ENCODE measurements at regions not wholly inside any gene's neighbourhood (a gene's known extent, or its start where the extent isn't known, plus 50 kb on each side); places are given as distances from the start of the nearest gene placed in this dataset.

DNA sequence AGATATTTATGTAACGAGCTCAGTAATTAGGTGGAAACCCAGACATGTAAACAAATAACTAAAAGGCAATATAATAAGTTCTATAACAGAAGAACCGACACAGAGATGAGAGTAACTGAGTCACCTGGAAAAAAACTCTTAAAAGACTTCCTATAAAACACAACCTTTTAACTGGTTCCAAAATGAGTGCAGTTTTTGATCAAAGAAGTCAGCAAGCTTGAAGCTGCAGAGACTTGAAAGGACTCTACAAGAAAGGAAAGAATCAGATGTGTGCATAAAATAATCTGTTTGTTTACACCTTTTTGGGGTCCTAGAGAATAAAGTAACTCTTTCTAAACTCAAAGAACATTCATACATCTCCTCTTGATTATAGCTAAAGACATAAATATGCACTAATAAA lies 560.4 kb upstream of the CCDC54 start:
- no peak for DNase-seq
- Histone ChIP-seq H3K36me3 (no peaks in the 10 kb centered on the region), H3K4me3 (no peak overlapping the region), H3K4me1 (no peaks in the 10 kb centered on the region), H3K27ac (no peak overlapping the region), H3K9me3 (no peaks in the 10 kb centered on the region), H3K9ac (ENCODE audit: low read depth in 2 of 2, low read length in 2 of 2) (no peak overlapping the region), H3K27me3 (no peaks in the 10 kb centered on the region)
- TF ChIP-seq, protein P1, sequence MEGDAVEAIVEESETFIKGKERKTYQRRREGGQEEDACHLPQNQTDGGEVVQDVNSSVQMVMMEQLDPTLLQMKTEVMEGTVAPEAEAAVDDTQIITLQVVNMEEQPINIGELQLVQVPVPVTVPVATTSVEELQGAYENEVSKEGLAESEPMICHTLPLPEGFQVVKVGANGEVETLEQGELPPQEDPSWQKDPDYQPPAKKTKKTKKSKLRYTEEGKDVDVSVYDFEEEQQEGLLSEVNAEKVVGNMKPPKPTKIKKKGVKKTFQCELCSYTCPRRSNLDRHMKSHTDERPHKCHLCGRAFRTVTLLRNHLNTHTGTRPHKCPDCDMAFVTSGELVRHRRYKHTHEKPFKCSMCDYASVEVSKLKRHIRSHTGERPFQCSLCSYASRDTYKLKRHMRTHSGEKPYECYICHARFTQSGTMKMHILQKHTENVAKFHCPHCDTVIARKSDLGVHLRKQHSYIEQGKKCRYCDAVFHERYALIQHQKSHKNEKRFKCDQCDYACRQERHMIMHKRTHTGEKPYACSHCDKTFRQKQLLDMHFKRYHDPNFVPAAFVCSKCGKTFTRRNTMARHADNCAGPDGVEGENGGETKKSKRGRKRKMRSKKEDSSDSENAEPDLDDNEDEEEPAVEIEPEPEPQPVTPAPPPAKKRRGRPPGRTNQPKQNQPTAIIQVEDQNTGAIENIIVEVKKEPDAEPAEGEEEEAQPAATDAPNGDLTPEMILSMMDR (IDR thresholded peaks at IDR 0.05) = no peak
- intact Hi-C loops (cut with DNase I) = no loop called here

DNA sequence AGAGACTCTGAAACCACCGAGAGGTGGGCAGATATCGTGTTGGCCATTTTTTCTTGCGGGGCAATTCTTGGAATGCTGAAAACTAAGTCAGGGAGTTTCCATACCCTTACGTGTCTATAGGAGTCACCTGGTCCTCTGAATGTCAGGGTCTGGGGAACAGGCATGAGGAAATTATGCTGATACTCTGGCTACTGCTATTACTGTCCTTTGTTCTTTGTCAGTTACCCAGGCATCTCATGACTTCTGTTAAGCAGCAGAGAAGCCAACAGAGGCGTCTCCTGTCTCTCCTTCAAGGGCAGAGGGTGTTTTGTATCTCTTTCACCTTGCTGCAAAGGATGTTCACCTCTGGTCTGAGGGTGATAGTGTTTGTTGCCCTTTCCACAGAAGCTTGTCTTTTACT lies 559.5 kb upstream of the CCDC54 start:
- DNase-seq = no peak

DNA sequence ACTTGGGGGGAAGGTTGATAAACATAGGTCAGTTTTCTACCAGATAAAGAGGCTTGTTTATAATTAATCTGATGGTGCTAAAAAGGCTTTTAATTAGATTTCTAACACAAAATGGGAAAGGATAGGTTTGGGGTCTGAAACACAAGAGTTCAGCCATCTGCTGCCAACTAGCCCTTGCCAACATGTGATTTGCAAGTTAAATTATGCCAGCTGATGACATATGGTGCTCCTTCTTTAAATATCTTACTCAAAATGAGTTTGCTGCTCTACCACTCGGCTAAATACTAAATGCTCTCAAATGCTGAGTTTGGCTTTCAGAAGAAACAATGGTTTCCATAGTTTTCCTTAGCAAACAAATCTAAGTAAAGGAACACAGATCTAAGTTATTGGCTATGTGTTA lies 557.8 kb upstream of the CCDC54 start:
- no peaks in the 10 kb centered on the region for H3K36me3 ChIP-seq
- DNase-seq = no peak
- H3K27me3 ChIP-seq = no peaks in the 10 kb centered on the region
- H3K4me1 ChIP-seq = no peaks in the 10 kb centered on the region
- no peak overlapping the region for H3K4me3 ChIP-seq
- H3K9ac ChIP-seq (ENCODE audit: low read depth in 2 of 2, low read length in 2 of 2) = no peak overlapping the region
- H3K9me3 ChIP-seq = no peaks in the 10 kb centered on the region
- intact Hi-C loops (cut with DNase I) = no loop called here
- no peak overlapping the region for H3K27ac ChIP-seq
- TF ChIP-seq, protein P1 (IDR thresholded peaks at IDR 0.05) = no peak

More for the DNA sequence above, 559.5 kb upstream of the CCDC54 start:
- no peaks in the 10 kb centered on the region for H3K4me1 ChIP-seq
- H3K27ac ChIP-seq = no peak overlapping the region
- H3K9me3 ChIP-seq = no peaks in the 10 kb centered on the region
- no peaks in the 10 kb centered on the region for H3K36me3 ChIP-seq
- no peak overlapping the region for H3K9ac ChIP-seq (ENCODE audit: low read depth in 2 of 2, low read length in 2 of 2)
- no peaks in the 10 kb centered on the region for H3K27me3 ChIP-seq
- TF ChIP-seq, protein P1 (IDR thresholded peaks at IDR 0.05) = no peak
- H3K4me3 ChIP-seq = no peak overlapping the region
- intact Hi-C loops (cut with DNase I) = no loop called here

DNA sequence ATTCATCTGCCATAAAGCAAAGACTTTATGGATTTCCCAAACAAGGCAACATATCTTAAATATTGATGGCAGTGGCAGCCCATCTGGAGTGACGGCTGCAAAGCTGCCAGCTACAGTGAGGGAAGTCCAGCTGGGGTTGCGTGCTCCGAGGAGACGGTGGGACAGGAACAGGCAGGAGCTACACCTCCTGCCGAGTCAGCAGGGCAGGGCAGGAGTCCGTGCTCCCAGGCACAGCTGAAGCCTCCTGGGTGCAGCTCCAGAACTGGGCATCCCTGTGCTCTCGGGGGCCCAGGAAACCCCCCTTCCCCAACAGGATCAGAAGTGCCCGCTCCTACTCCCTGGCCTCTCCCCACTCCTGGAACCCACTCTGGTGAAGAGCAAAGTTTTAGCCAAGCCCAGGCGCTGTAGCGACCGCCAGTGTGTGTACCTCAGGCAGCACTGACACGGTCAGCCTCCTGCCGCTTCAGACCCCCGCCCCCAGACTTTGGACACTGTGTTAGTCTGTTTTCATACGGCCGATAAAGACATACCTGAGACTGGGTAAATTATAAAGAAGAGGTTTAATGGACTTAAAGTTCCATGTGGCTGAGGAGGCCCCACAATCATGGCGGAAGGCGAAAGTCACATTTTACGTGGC lies 556.4 kb upstream of the CCDC54 start:
- no peaks in the 10 kb centered on the region for H3K27me3 ChIP-seq
- no peaks in the 10 kb centered on the region for H3K4me1 ChIP-seq
- TF ChIP-seq, protein P1 (IDR thresholded peaks at IDR 0.05) = no peak
- H3K27ac ChIP-seq = no peak overlapping the region
- H3K9me3 ChIP-seq = no peaks in the 10 kb centered on the region
- H3K9ac ChIP-seq (ENCODE audit: low read depth in 2 of 2, low read length in 2 of 2) = no peak overlapping the region
- H3K4me3 ChIP-seq = no peak overlapping the region
- H3K36me3 ChIP-seq = no peaks in the 10 kb centered on the region
- intact Hi-C loops (cut with DNase I) = no loop called here
- DNase-seq = no peak

DNA sequence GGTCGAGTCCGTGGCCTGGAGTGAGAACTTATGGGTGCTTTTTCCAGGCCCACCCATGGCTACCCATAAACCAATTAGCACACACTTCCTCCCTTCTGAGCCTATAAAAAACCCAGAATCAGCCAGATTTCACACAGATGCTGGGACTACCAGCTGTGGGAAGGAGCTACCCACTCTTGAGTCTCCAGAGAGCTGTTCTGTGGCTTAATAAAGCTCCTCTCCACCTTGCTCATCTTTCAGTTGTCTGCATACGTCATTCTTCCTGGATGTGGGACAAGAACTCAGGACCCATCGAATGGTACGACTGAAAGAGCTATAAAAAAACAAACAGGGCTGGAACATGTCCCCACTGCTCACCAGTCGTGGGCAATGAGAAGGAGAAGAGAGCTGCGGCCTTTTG lies 555.4 kb upstream of the CCDC54 start:
- Histone ChIP-seq H3K4me1 (no peaks in the 10 kb centered on the region), H3K4me3 (no peak overlapping the region), H3K27me3 (no peaks in the 10 kb centered on the region), H3K36me3 (no peaks in the 10 kb centered on the region), H3K9ac (ENCODE audit: low read depth in 2 of 2, low read length in 2 of 2) (no peak overlapping the region), H3K9me3 (no peaks in the 10 kb centered on the region), H3K27ac (no peak overlapping the region)
- intact Hi-C loops (cut with DNase I) = no loop called here
- TF ChIP-seq, protein P1 (IDR thresholded peaks at IDR 0.05) = no peak
- DNase-seq = no peak

Data from colonic mucosa (tissue), 4 donors.